Neural cell (in vitro differentiated cells): ENCODE measurements at regions not wholly inside any gene's neighbourhood (a gene's known extent, or its start where the extent isn't known, plus 50 kb on each side); places are given as distances from the start of the nearest gene placed in this dataset.
"Not testable (repeated sequence)": the region's sequence is repeated elsewhere in the genome, so short reads cannot be mapped to it uniquely, and the experiment has no call there.

ENCODE experiments used
- EP300 ChIP-seq: fragments of 450-650 bp; conservative IDR thresholded peaks from 2 replicates; pipeline ENCODE4 v1.6.1; 2014; ENCODE audit warnings: antibody characterized with exemption, mild to moderate bottlenecking, moderate library complexity; ENCODE audit not compliant: poor library complexity, severe bottlenecking
- EZH2 ChIP-seq: fragments of 200-600, 300-800 bp; shearing (Covaris generic), sonication (generic); IDR thresholded peaks from 2 replicates; pipeline ENCODE4 v1.6.1; 2014; ENCODE audit warnings: antibody characterized with exemption, low read length, borderline replicate concordance, mild to moderate bottlenecking; ENCODE audit not compliant: insufficient read depth, poor library complexity, severe bottlenecking
- MXI1 ChIP-seq: fragments of 450-650 bp; conservative IDR thresholded peaks from 2 replicates; pipeline ENCODE4 v1.6.1; 2014; ENCODE audit warnings: antibody characterized with exemption, mild to moderate bottlenecking; ENCODE audit not compliant: poor library complexity, severe bottlenecking
- POLR2AphosphoS5 ChIP-seq: IDR thresholded peaks from 2 replicates; pipeline ENCODE4 v1.6.1; 2012
- TAF1 ChIP-seq: IDR thresholded peaks from 2 replicates; pipeline ENCODE4 v1.6.1; 2012; ENCODE audit warnings: low read depth
- TF ChIP-seq, protein P1 (sequence below): fragments of 450-650 bp; IDR thresholded peaks from 2 replicates; pipeline ENCODE4 v1.5.1; 2014; ENCODE audit warnings: antibody characterized with exemption, mild to moderate bottlenecking, moderate library complexity; ENCODE audit not compliant: poor library complexity, severe bottlenecking

DNA sequence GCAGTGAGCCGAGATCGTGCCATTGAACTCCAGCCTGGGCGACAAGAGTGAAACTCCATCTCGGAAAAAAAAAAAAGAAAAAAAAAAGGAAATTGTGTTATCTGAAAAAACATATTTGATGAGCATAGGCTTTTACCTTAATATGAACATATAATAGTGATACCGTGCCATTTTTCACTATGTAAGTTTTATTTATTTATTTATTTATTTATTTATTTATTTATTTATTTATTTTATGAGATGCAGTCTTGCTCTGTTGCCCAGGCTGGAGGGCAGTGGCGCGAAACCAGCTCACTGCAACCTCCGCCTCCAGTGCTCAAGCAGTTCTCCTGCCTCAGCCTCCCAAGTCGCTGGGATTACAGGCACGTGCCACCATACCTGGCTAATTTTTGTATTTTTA is 85.2 kb upstream of the FOXP2 start:
- not testable (repeated sequence) for TF ChIP-seq EP300, MXI1, TAF1, EZH2, POLR2AphosphoS5
- TF ChIP-seq, protein P1, sequence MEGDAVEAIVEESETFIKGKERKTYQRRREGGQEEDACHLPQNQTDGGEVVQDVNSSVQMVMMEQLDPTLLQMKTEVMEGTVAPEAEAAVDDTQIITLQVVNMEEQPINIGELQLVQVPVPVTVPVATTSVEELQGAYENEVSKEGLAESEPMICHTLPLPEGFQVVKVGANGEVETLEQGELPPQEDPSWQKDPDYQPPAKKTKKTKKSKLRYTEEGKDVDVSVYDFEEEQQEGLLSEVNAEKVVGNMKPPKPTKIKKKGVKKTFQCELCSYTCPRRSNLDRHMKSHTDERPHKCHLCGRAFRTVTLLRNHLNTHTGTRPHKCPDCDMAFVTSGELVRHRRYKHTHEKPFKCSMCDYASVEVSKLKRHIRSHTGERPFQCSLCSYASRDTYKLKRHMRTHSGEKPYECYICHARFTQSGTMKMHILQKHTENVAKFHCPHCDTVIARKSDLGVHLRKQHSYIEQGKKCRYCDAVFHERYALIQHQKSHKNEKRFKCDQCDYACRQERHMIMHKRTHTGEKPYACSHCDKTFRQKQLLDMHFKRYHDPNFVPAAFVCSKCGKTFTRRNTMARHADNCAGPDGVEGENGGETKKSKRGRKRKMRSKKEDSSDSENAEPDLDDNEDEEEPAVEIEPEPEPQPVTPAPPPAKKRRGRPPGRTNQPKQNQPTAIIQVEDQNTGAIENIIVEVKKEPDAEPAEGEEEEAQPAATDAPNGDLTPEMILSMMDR, result not testable (repeated sequence)
